WTC11 (cell line): ENCODE measurements at regions not wholly inside any gene's neighbourhood (a gene's known extent, or its start where the extent isn't known, plus 50 kb on each side); places are given as distances from the start of the nearest gene placed in this dataset.

Source experiments
- CREB1 ChIP-seq: sonication (generic); formaldehyde crosslinking; IDR thresholded peaks from 2 replicates; pipeline ENCODE4 v1.8.0; 2023; ENCODE audit warnings: mild to moderate bottlenecking, missing genetic modification reagents
- ETV6 ChIP-seq: sonication (generic); formaldehyde crosslinking; IDR thresholded peaks from 2 replicates; pipeline ENCODE4 v1.8.1; 2022; ENCODE audit warnings: mild to moderate bottlenecking, missing genetic modification reagents
- FOXP1 ChIP-seq: sonication (generic); formaldehyde crosslinking; IDR thresholded peaks from 2 replicates; pipeline ENCODE4 v1.8.0; 2022; ENCODE audit warnings: missing genetic modification reagents, mild to moderate bottlenecking, moderate library complexity, borderline replicate concordance
- MYBL2 ChIP-seq: sonication (generic); formaldehyde crosslinking; IDR thresholded peaks from 2 replicates; pipeline ENCODE4 v1.8.1; 2023; ENCODE audit warnings: mild to moderate bottlenecking, moderate library complexity, missing genetic modification reagents
- NR3C1 ChIP-seq: sonication (generic); formaldehyde crosslinking; conservative IDR thresholded peaks from 2 replicates; pipeline ENCODE4 v1.8.1; 2023; ENCODE audit warnings: low read depth, mild to moderate bottlenecking, missing genetic modification reagents
- OVOL2 ChIP-seq: fragments of 250-450 bp; sonication (Bioruptor Pico); IDR thresholded peaks from 2 replicates; pipeline ENCODE4 v1.9.0; 2021; ENCODE audit warnings: mild to moderate bottlenecking, borderline replicate concordance
- TEAD4 ChIP-seq: sonication (generic); formaldehyde crosslinking; IDR thresholded peaks from 2 replicates; pipeline ENCODE4 v1.8.0; 2022; ENCODE audit warnings: mild to moderate bottlenecking, missing genetic modification reagents
- TF ChIP-seq, protein P1 (sequence below): fragments of 200-600 bp; IDR thresholded peaks from 2 replicates; pipeline ENCODE4 v1.8.0; 2022; ENCODE audit warnings: antibody characterized with exemption
- TF ChIP-seq, protein P2 (sequence below): sonication (generic); formaldehyde crosslinking; IDR thresholded peaks from 2 replicates; pipeline ENCODE4 v1.8.1; 2022; ENCODE audit warnings: low read depth, missing genetic modification reagents, borderline replicate concordance

DNA sequence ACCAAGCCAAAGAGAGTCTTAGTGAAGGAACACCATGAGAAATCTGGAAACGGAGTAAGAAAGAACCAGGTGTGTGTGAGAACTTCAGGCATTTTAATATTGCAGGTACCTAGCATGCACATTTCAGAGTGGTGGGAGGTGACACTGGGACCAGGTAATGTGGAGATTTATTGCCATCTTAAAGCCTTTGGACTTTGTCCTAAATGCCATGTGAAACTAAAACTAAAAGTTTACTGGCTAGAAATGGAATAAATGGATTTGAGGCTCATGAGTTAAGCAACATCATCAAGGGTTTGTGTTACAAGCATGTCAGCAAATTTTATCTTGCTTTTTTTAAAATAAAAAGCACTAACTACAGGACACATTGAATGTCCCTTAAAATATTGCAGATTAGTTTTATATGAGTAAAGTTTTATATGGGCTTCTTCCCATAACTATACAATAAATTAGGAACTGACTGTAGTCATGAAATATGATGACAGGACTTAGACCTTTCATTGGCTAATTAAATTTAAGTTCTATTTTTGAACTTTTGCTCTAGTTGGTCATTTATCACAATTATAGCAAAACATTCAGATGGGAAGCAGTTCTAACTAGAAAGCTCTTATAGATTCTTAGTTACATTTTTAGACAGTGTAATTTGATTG, 721.1 kb upstream of the NOVA1 start:
- TF ChIP-seq, protein P1, sequence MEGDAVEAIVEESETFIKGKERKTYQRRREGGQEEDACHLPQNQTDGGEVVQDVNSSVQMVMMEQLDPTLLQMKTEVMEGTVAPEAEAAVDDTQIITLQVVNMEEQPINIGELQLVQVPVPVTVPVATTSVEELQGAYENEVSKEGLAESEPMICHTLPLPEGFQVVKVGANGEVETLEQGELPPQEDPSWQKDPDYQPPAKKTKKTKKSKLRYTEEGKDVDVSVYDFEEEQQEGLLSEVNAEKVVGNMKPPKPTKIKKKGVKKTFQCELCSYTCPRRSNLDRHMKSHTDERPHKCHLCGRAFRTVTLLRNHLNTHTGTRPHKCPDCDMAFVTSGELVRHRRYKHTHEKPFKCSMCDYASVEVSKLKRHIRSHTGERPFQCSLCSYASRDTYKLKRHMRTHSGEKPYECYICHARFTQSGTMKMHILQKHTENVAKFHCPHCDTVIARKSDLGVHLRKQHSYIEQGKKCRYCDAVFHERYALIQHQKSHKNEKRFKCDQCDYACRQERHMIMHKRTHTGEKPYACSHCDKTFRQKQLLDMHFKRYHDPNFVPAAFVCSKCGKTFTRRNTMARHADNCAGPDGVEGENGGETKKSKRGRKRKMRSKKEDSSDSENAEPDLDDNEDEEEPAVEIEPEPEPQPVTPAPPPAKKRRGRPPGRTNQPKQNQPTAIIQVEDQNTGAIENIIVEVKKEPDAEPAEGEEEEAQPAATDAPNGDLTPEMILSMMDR = no peak
- TF ChIP-seq NR3C1 (CRISPR knock-in tag) = no peak
- TF ChIP-seq TEAD4 (CRISPR knock-in tag) = no peak
- TF ChIP-seq MYBL2 (CRISPR knock-in tag) = no peak
- TF ChIP-seq FOXP1 (CRISPR knock-in tag) = no peak
- TF ChIP-seq OVOL2 = no peak
- TF ChIP-seq ETV6 = no peak
- TF ChIP-seq, protein P2, sequence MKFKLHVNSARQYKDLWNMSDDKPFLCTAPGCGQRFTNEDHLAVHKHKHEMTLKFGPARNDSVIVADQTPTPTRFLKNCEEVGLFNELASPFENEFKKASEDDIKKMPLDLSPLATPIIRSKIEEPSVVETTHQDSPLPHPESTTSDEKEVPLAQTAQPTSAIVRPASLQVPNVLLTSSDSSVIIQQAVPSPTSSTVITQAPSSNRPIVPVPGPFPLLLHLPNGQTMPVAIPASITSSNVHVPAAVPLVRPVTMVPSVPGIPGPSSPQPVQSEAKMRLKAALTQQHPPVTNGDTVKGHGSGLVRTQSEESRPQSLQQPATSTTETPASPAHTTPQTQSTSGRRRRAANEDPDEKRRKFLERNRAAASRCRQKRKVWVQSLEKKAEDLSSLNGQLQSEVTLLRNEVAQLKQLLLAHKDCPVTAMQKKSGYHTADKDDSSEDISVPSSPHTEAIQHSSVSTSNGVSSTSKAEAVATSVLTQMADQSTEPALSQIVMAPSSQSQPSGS (CRISPR knock-in tag) = no peak
- TF ChIP-seq CREB1 (CRISPR knock-in tag) = no peak
